ENCODE measurements at regions not wholly inside any gene's neighbourhood (a gene's known extent, or its start where the extent isn't known, plus 50 kb on each side); places are given as distances from the start of the nearest gene placed in this dataset.
"Not testable (repeated sequence)": the region's sequence is repeated elsewhere in the genome, so short reads cannot be mapped to it uniquely, and the experiment has no call there.

DNA sequence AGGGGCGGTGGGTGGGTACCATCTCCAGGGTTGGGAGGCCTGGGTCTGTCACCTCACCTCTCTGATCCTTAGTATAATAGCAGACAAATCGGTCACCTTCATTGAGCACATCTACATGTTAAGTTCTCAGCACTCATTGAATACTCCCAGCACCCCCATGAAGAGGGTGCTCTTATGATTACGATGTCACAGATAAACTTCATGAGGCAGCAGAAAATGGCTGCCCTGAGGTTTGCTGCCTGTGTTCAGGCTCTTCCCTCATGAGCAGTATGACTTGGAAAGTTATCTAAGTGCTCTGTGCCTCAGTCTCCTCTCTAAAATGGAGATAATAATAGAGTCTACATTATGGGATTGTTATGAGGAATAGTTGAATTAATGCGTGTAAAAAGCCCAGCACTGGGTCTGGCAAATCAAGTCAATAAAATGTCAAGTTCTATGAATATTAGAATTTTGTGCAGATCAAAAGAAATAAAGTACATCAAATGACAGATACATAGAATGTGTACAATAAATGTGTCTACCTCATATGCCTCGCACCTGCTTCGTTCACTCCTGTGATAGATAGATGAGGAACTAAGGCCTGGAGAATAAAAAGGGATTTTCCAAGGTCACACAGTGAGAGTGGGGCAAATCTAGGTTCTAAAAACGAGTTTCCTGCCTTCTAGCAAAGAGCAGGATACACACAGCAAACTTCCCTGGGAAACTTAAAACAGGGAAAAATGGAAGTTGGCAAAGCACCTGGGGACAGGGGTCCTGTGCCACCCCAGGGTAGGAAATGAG lies 142.2 kb upstream of the MRPS22 start:
- DNase-seq (ENCODE audit: low spot score) = no peak

DNA sequence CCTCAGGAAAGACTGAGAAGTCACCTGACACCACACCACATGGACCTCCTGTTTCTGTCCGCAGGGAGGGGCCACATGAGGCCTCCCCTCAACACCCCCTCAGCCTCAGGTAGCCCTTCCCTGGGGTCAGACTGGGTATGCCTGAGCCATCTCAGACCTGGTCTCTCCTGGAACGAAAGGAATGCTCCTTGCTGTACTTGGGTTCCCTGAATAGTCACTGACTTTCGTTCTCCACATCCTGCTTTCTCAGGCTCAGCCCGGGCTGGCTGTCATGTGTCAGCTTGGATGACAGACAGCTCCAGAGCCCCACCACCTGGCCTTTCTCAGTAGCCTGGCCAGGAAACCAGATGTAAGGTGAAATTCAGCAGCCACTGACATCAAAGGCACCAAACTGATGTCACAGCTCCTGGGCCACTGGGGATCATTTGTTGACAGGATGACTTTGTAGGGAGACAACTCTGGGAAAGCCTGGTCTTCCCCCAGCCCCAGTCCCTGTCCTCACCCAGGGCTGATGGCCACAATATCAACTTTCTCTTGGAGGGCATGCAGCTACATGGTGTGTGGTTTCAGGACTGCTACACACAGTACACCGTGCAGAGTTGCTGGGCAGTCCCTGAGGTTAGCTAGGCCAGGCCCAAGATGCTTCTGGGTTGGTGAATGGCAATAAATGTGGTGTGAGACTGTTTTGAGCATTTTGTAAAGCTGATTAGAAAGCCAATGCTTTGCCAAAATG lies 141.4 kb upstream of the MRPS22 start:
- peak; percentile 71 for DNase-seq (ENCODE audit: low spot score)

DNA sequence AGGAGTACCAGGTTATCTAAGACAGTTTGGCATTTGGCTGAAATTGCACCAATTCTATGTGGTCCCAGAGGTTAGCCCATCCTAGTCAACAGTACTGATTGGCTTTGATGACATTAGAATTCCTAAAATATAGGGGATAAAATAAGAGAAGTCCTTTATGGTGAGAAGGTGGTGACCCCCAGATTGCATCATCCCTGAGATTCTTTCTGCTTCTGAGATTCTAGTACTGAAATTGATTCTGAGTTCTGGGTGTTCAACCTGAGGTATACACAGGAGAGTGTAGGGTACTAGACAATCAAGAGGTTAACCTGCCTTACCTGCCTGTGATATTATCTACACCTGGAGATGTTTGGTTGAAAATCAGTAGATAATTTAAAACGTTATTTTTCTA lies 140.9 kb upstream of the MRPS22 start:
- DNase-seq (ENCODE audit: low spot score) = no peak

DNA sequence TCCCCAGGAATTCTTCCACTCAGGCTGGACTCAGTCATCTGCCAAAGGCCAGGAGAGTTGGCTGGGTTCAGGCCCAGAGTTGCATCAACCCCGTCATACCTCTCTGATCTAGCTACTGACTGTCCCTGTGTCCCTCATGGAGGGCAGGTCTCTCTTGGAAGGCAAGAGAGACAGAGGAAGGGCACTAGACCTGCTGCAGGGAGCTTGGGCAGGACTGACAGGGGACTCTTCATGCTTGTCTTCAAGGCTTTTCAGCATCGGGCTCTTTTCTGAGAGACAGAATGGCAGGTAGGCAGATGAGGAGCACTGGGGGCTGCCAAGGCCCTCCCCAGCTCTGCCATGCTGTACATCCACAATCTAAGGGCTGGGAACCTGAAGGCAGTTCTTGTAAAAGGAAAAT lies 140.1 kb upstream of the MRPS22 start:
- no peak for DNase-seq (ENCODE audit: low spot score)

DNA sequence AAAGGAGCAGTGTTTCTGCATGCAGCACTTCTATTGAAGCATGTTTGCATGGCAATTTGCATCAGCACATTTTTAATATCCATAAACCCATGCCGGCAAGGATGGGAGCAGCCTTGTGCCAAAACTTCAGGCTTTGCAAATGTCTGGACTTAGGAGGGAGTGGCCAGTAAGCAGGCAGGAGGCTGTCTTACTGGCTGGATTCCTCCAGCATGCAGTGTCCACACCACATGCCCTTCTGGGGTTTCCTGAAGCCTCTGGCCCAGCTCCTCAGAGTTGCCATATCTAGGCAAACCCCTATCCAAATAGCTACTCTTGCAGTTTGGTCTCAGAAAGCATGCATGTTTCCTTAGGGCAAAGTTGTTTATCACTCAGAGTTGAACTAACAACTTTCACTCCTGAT lies 139.1 kb upstream of the MRPS22 start:
- DNase-seq (ENCODE audit: low spot score) = no peak

DNA sequence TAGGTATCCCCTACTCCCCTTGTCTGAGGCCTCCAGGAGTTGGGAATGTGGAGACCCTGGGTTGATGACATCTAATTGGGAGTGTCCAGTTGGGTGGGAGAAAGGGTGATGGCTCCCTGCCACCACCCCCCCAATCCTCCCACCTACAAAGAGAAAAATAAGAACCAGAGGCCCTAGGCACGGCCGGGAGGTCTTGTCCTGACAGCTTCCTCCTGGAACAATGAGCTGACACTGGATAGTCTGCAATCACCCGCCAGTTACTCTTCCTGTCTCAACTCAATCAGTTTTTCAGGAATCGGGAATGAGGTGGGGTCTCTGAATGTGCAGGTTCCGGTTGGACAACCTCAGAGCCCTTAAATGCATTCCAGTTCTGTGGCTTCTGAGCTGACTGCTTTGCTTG lies 129.9 kb upstream of the MRPS22 start:
- DNase-seq (ENCODE audit: low spot score) = no peak

DNA sequence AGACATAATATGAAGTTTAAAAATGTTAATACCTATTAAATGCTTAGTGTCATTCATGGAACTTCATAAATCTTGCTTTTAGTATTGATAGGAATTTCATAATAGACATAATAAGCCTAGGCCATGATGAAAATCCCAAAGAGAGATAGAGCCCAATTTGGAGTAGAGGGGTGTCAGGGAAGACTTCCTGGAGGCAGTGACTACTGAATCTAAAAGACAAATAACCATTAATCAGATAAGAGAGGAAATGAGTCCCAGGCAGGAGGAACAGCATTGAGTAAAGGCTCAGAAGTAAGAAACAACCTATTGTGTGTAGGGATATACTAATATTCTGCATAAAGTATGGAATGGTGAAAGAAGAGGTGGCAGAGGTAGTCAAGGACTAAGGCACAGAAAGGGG lies 126.9 kb upstream of the MRPS22 start:
- DNase-seq (ENCODE audit: low spot score) = no peak

DNA sequence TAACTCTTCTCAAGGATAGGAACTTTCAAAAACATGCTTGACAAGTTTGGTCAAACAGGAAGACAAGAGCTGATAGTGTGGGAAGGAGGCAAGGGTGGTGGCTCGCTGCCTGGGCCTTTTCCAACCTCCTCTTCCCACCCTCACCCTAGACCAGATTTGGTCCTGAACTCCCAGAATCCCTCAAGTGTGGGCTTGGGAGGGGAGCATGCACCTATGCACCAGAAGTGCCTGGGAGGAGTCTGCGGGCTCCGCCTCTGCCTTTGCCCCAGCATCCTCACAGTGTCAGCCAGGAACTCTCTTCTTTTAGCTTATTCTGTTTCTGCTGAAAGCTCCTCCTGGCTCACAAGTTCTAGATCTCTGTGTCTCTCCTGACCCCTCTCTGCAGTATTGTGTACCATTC lies 126.2 kb upstream of the MRPS22 start:
- no peak for DNase-seq (ENCODE audit: low spot score)

DNA sequence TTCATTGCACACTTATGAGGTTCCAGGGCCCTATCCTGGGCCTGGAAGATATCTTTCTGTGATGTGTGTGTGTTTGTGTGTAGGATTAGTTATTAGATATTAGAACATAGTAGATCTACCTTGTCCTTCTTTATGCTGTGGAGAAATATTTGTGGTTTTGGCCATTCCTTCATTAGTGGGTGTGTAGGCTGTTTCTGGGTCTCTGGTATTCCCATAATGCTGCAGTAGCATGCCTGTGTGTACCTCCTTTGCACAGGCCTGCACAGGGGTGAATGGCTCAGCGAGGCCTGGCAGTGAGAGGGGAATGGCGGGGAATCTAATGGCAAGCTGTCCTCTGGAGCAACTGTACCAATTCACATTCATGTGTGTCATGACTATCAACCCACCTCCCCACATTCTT lies 125.8 kb upstream of the MRPS22 start:
- DNase-seq (ENCODE audit: low spot score) = no peak

DNA sequence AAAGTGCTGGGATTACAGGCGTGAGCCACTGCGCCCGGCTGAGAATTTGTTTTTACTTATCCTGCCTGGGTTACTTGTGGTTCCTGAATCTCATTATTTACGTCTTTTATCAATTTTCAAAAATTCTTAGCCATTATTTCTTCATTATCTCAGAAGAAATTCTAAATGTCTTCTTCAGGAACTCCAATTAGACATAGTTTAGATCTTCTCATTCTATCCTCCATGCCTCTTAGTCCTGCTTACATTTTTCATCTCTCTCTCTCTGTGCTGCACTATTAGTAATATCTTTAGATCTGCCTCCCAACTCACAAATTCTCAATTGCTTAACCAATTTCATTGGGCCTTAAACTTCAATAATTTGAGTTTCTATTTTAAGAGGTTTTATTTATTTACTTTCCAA lies 124.4 kb upstream of the MRPS22 start:
- no peak for DNase-seq (ENCODE audit: low spot score)

DNA sequence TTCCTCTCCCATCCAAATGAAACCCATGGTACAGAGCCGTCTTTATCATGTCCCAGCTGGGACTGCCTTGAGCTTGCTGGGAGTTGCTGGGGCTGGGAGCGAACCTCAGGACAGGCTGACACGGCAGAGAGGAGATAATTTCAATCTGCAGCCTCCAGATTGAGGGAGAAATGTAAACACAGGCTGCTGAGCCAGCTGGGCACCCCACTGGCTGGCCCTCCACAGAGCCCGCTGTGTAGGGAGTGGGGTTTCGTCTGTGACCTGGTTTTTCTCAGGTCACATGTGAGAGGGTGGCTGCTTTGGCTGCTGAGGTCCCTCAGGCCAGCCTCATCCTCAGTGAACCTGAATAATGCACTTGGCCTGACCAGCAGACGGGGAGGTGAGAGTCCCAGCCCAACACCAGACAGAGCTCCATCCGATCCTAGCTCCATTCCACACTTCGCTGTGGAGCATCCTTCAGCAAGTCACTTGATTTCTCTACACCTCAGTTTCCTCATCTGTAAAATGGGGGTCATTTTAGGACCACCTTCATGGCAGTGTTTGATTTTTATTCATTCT lies 121.6 kb upstream of the MRPS22 start:
- DNase-seq (ENCODE audit: low spot score) = no peak

DNA sequence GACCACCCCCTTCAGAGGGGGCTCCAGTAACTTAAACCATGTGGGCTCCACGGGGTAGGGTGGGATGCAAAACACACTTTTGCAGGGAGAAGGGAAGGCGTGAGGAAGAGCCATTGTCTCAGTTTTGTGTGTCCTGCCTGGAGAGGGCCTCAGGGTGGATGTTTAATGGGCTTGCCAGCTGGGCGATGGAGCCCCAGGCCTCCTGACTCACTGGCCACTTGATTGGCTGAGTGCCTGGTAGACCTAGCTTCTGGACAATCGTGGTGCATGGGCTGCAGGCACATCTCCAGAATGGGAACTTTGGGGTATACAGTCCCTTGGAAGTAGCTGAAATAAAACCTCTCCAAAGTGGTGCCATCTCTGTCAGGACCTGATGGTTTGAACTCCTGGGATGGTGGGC lies 118.3 kb upstream of the MRPS22 start:
- DNase-seq (ENCODE audit: low spot score) = no peak

DNA sequence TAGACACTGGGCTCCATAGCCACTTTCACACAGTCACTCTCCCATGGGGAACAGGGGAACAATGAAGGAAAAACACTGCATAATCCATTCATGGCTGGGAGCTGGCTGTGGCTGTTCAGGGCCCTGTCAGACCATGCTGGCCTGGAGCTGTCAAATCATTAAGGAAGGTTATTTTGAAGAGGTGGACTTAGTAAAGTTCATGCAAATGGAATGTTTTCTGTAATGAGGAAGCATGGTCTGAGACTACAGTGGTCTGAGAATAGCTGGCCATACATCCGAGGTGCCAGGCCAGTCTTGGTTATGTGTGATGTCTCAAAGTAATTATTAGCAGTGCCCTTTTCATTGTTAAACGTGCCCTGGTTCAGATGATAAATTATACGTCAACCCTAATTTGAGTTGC lies 117.1 kb upstream of the MRPS22 start:
- DNase-seq (ENCODE audit: low spot score) = no peak

DNA sequence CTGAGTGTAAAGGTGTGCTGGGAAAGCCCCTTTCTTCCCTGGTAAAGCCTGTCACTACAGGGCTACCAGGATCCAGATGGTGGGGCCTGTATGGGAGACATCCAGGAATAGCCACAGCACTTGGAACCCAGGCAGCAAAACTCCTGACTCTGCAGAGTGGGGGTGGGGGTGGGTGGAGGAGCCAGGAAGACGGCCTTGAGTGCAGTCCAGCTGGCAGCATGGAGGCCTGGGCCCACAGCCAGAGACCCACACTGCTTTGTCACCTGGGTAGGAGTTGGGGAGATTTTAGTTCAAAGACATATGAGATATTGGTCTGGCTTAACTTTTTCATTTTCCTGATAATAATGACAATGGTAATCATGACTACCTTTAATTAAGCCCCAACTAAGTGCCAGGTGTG lies 116.7 kb upstream of the MRPS22 start:
- DNase-seq (ENCODE audit: low spot score) = no peak

DNA sequence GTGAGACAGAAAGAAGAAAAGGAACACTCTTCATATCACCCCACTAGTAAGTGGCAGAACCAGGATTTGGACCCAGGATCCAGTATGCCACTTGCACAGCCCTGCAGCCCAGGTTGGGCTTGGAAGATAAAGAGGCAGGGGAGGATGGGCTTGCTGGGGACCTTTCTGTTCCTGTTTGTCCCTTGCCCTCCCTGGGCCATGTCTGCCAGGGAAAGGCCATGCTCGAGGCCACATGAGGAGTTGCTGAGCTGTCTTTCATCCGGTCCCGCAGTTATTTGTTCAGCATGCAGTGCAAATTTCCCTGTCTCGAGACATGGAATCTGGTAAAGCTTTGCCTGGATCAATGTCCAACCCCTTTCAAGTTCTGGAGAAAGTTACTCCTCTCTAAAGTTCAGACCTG lies 116.0 kb upstream of the MRPS22 start:
- no peak for DNase-seq (ENCODE audit: low spot score)

DNA sequence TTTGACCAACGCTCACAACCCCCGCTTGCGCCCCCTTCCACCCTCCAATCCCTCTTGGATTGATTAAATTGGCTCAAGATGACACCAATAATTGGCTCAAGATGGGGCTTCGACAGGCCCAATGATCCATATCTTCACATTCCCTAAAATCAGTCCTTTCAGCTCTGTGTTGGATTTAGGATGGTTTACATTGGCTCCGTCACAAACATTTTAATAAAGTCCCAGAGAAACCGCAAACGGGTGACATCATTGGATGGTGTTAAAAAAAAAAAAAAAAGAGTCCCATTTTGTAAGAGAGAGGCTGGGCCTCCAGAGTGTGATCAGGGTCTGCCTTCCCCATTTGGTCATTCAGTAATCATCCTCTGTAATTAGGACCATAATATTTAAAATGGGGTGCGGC lies 113.4 kb upstream of the MRPS22 start:
- no peak for DNase-seq (ENCODE audit: low spot score)

DNA sequence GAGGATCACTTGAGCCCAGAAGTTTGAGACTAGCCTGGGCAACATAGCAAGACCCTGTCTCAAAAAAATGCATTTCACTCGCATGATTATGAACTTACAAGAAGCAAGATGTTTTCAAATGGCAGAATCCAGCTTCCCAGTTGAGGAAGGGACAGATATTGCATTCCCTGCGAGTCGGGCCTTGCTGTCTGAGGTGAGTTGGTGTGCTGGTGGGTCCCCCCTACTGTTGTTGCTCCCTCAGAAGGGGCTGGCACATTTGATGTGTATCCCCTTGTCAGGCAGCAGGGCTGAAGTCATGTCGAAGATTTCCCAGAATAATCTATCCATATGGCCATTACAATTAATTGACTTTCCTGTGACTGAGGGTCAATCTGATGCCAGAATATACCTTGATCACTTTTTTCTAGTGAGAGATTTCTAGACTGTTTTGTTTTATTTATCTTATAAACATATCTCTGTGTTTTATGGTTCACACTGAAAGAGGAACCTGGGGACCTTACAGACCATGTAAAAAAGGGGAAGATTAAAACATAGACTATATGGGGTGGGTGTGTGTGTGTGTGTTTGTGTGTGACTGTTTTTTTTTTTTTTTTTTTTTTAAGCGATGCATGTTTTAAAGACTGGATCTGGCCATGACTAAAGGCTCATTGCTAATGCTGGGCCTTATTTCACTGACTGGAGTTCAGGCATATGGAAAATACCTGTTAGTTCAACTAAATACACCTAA lies 112.1 kb upstream of the MRPS22 start:
- DNase-seq (ENCODE audit: low spot score) = no peak

DNA sequence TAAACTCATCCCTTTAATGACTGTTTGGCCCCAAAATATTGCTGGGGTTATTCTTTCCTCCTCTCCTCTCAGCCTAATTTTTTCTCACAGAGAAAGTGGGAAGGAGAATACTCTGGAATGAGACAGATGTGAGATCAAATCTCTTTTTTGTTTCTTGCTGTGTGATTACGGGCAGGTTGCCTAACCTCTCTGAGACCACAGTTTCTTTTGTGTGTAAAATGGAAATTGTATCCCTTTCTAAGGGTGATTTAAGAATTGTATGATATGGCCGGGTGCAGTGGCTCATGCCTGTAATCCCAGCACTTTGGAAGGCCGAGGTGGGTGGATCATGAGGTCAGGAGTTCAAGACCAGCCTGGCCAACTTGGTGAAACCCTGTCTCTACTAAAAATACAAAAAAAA lies 111.5 kb upstream of the MRPS22 start:
- DNase-seq (ENCODE audit: low spot score) = not testable (repeated sequence)

DNA sequence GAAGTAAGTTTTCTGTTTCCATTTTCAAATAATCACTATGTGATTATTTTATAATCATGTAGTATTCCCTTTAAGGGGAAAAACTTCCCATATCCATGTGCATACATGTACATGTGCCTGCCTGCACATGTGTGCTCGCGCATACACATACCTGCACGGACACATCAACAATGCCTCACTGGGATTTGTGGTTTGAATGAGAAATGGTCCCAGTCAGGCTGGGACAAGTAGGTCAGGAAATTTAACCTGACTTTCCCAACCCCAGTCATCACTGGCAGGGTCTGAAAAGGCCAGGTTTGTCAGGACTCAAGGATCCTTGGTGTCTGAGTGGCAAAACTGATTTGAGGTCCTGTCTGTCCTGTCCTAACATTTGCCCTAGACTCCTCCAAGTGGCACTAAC lies 109.3 kb upstream of the MRPS22 start:
- DNase-seq (ENCODE audit: low spot score) = no peak

DNA sequence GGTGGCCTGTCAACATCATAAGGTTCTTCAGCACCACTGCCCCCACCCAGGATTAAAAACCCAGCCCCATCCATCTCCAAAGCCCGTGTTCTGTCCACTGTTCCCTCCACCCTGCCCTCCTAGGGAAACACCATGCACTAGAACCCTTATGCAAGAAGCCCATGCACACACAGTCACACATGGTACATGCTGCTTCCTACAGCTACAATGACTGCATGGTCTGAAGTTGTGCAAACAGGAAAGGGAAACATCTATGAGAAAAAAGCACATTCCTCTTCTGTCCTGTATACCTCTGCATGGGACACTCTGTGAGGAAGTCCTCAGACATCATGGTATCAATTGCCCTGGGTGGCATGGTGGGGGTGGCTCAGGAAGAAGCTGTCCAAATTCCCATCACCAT lies 108.6 kb upstream of the MRPS22 start:
- DNase-seq (ENCODE audit: low spot score) = no peak

DNA sequence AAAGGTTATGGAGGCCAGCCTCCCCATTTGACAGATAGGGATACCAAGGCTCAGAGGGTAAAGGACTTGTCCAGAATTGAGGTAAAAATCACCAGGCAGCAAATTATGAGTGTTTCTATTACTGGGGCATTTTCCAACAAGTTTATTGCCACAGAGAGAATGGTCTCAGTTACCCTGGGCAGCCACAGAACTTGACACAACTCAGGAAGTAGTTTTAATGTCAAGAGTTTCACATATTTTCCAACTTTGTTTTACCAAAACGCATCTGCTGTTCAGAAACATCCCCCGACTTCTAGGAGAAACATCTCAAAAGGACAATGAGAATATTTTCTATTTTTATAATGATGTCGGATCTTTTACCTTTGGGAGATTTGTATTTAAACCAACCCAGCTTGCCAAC lies 107.5 kb upstream of the MRPS22 start:
- no peak for DNase-seq (ENCODE audit: low spot score)

DNA sequence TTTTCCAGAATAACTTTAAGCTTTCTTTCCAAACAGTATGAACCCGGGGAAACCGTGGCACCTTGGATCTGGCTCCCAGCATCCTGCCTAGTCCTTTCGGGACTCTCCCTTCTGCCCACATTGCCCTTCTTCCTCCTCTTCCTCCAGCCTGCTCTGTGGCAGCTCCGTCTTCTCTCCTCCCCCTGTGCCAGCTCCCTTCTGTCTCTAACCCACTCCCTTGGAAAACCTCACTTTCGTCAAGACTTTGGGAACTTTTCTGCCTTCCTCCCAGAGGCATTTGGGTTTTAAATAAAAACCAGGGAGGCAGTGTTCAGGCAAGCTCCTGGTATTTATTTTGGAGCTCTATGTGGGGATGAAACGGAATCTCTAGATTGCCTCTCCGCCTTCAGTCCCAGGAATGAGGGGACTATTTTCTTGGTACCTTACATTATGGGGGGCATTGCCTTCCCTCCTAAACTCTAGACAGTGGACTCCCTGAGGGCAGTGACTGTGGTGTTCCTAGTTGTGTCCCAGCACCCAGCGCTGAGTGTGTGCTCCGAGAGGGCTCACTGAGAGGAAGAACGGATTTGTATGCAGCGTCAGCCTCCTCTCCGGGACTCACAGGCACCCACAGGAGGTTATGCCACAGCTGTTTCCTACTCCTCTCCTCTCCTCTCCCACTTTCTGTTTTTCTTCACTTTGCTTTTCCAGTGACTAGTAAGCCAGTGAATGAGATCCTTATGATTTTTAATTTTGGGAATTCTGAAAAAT lies 105.4 kb upstream of the MRPS22 start:
- DNase-seq (ENCODE audit: low spot score) = no peak

Measured in D341Med (cell line).